ENCODE measurements at regions not wholly inside any gene's neighbourhood (a gene's known extent, or its start where the extent isn't known, plus 50 kb on each side); places are given as distances from the start of the nearest gene placed in this dataset.

GRCh38 chr20:51223183-51223720 is 200.3 kb upstream of the KCNG1 start:
- TF ChIP-seq CTCF (IDR thresholded peaks at IDR 0.05) (no peak), YY1 (IDR thresholded peaks at IDR 0.05; ENCODE audit: low read depth) (no peak), TAF1 (IDR thresholded peaks at IDR 0.05; ENCODE audit: borderline replicate concordance, low read depth, low read length) (no peak), FOXJ3 (CRISPR knock-in tag; IDR thresholded peaks at IDR 0.05) (no peak), SIN3A (IDR thresholded peaks at IDR 0.05; ENCODE audit: borderline replicate concordance, low read depth, low read length) (no peak), MEF2A (IDR thresholded peaks at IDR 0.05; ENCODE audit: borderline replicate concordance, low read depth) (no peak), MAX (IDR thresholded peaks at IDR 0.05; ENCODE audit: low read depth) (no peak), RFX5 (IDR thresholded peaks at IDR 0.05; ENCODE audit: low read length) (no peak)

All from SK-N-SH (cell line).